GM12892 (cell line): ENCODE measurements at regions not wholly inside any gene's neighbourhood (a gene's known extent, or its start where the extent isn't known, plus 50 kb on each side); places are given as distances from the start of the nearest gene placed in this dataset.

Experiments
- POLR2A ChIP-seq: IDR thresholded peaks from 2 replicates; pipeline ENCODE4 v1.6.1; 2011; ENCODE audit warnings: low read depth, low read length, control low read depth
- POLR2AphosphoS5 ChIP-seq: IDR thresholded peaks from 2 replicates; pipeline ENCODE4 v1.6.1; 2011; ENCODE audit warnings: low read depth, low read length, control low read depth

DNA sequence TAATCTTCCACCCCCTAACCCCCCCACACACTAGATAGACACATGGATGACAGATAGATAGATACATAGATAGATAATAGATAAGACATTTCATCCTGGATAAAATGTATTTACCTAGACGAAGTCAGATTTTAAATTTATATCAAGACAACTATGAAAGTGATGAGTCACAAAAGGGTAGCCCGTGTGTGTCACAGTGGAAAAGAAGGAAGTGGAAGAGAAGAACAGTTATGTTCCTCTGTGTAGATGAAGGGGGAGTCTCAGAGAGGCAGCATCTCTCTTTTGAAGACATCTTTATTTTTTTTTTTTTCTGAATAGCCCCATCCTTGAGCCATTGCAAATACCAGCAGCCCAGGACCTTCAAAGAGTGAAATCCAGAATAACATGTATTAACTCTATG is 121.7 kb upstream of the VGLL2 start:
- no peak for TF ChIP-seq POLR2A
- no peak for TF ChIP-seq POLR2AphosphoS5
